Stimulated activated naive CD8-positive, alpha-beta T cell treated with anti-CD3 and anti-CD28 coated beads, Interleukin-15, amount 100 ng/mL, for 72 hours (primary cell): ENCODE measurements at regions not wholly inside any gene's neighbourhood (a gene's known extent, or its start where the extent isn't known, plus 50 kb on each side); places are given as distances from the start of the nearest gene placed in this dataset.
A peak's percentile ranks its signal among the peaks of the same experiment; 100 is the strongest.

Experiments used
- ATAC-seq: fragments of 150-1000 bp; cut with Tn5 transposase; 2 replicates; pipeline ENCODE4 v1.10.0; 2021; ENCODE audit warnings: mild to moderate bottlenecking, moderate library complexity
- DNase-seq, 2 donors: peaks; one replicate each; pipeline ENCODE4 v3.0.0; 2021 to 2022
- H3K27ac Mint-ChIP-seq, 2 donors: one replicate each; pipeline ENCODE4 v1.8.0; 2022; ENCODE audit warnings: mild to moderate bottlenecking in 2 of 2, mixed read lengths in 2 of 2, moderate library complexity in 2 of 2
- H3K27me3 Mint-ChIP-seq: one replicate; pipeline ENCODE4 v1.8.0; 2022; ENCODE audit warnings: mixed read lengths
- H3K4me1 Mint-ChIP-seq: one replicate; pipeline ENCODE4 v1.8.0; 2022; ENCODE audit warnings: mild to moderate bottlenecking, mixed read lengths
- H3K4me3 Mint-ChIP-seq, 2 donors: one replicate each; pipeline ENCODE4 v1.8.0; 2022; ENCODE audit warnings: mild to moderate bottlenecking in 2 of 2, mixed read lengths in 2 of 2, moderate library complexity in 1 of 2
- H3K9me3 Mint-ChIP-seq, 2 donors: one replicate each; pipeline ENCODE4 v1.8.0; 2022; ENCODE audit warnings: mixed read lengths in 2 of 2

- ATAC-seq, result no peak
- peak overlapping the region in 1 of 2 donors; percentile 59 for H3K27ac Mint-ChIP-seq
- no peak overlapping the region for H3K4me3 Mint-ChIP-seq
- DNase-seq, result no peak
- H3K9me3 Mint-ChIP-seq, result no peaks in the 10 kb centered on the region
- H3K27me3 Mint-ChIP-seq, result peaks cover 7% of the 10 kb centered on the region
- H3K4me1 Mint-ChIP-seq, result no peaks in the 10 kb centered on the region
Measured at GRCh38 chr2:120940726-120941256, 205.1 kb downstream of the GLI2 start.

DNA sequence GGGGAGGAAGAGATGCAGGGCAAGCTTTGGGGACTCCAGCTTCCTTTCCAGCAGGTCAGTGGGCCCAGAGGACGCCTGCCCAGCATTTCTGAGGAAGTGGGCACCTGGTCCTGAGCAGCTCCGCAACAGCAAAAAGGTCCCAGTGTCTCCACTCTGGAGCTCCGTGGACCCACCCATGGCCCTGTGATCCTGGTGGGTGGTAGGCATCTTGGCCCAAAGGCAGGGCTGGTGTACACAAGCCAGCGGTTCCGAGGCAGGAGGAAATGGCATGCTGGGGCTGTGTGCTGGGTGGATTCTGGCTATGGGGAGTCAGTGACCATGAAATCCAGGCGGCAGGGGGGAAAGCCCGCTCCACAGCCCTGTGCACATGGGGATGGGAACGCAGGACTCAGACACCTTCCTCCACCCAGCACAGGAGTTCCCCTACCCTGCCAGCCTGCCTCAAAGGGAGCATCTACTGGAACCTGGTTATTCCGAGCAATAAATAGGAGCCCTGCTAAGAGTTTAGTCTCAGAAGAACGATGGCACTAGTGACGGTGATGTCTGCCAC, 206.0 kb downstream of the GLI2 start:
- Mint-ChIP-seq H3K27ac (no peak overlapping the region), H3K9me3 (no peaks in the 10 kb centered on the region), H3K27me3 (peaks cover 7% of the 10 kb centered on the region), H3K4me3 (no peak overlapping the region), H3K4me1 (no peaks in the 10 kb centered on the region)
- no peak for DNase-seq
- no peak for ATAC-seq

GRCh38 chr2:120942658-120943057, 207.0 kb downstream of the GLI2 start:
- Mint-ChIP-seq H3K4me3 (no peak overlapping the region), H3K27ac (no peak overlapping the region), H3K4me1 (no peaks in the 10 kb centered on the region), H3K27me3 (peaks cover 7% of the 10 kb centered on the region), H3K9me3 (no peaks in the 10 kb centered on the region)
- DNase-seq (no peak), ATAC-seq (no peak)

- H3K4me1 Mint-ChIP-seq, result no peaks in the 10 kb centered on the region
- H3K27me3 Mint-ChIP-seq, result peaks cover 7% of the 10 kb centered on the region
- ATAC-seq, result no peak
- H3K9me3 Mint-ChIP-seq, result no peaks in the 10 kb centered on the region
- H3K27ac Mint-ChIP-seq, result peak overlapping the region in 1 of 2 donors; percentile 56
- DNase-seq, result no peak
- no peak overlapping the region for H3K4me3 Mint-ChIP-seq
Measured at GRCh38 chr2:120943403-120944034, 207.9 kb downstream of the GLI2 start.

DNA sequence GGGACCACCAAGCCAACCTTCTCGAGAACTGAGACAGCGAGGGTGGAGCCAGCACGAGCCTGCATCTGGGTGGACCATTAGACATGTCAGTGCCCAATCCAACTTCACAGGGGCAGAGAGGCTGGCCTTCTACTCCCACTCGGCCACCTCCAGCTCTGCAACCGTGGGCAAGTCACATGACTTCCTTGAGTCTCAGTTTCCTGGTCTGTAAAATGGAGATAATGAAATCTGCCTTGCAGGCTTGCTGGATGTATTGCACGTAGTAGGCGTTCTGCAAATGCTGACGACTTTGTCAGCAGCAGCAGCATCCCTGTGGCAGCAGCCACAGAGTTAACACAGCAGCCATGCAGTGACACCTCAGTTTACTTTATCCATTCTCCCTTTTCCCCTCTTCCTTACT, 208.9 kb downstream of the GLI2 start:
- no peak for ATAC-seq
- no peaks in the 10 kb centered on the region for H3K4me1 Mint-ChIP-seq

DNA sequence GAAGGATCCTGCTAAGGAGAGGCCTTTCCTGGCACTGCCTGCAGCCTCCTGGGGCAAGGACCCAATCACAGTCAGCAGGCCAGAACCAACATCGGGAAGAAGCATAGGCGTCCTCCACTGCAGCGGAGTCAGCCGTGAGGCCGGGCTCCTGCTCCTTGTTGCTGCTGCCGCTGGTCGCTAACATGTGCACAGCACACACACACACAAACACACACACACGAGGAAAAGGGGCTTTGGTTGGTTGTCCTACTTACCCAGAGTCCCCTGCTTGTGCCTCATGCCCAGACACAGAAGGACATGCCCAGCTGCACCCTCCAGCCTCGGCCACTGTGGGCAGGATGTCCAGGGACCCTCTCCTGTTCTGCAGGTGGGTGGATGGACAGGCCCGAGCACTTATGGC, 209.4 kb downstream of the GLI2 start:
- peak overlapping the region in 1 of 2 donors; percentile 37 for H3K27ac Mint-ChIP-seq
- H3K4me3 Mint-ChIP-seq, result no peak overlapping the region
- no peaks in the 10 kb centered on the region for H3K4me1 Mint-ChIP-seq
- DNase-seq, result no peak
- H3K27me3 Mint-ChIP-seq, result peaks cover 7% of the 10 kb centered on the region
- no peak for ATAC-seq
- H3K9me3 Mint-ChIP-seq, result no peaks in the 10 kb centered on the region

More for the DNA sequence above, 208.9 kb downstream of the GLI2 start:
- no peaks in the 10 kb centered on the region for H3K9me3 Mint-ChIP-seq
- H3K27me3 Mint-ChIP-seq, result peaks cover 7% of the 10 kb centered on the region
- no peak for DNase-seq
- no peak overlapping the region for H3K4me3 Mint-ChIP-seq
- no peak overlapping the region for H3K27ac Mint-ChIP-seq

DNA sequence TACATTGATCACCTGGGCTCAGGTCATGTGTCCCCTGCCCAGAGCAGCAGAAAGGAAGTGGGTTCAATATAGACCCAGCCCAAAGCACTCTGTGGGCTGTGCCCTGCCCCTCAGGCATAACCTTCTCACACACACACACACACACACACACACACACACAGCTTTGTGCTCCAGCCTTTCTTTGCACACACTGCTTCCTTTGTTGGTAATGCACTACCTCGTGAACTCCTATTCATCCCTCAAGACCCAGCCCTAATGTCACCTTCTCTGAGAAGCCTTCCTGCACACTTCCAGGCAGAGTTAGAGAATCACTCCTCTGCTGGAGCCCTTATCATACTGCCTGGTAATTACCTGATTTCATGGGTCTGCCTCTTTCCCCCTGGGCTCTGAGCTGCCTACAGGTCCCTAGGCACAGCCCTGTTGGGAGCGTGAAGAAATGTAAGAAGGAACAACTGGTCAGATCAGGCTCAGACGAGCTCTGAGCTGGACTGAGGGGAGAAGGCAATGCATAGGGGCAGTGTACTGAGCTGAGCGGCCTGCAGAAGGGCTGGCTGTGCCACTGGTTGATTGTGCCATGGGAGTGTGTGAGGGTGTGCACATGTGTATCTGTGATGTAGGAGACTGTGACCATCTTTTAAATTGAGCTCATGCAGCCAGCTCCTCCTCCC, 210.3 kb downstream of the GLI2 start:
- no peak for ATAC-seq
- no peak overlapping the region for H3K4me3 Mint-ChIP-seq
- no peak overlapping the region for H3K27ac Mint-ChIP-seq
- no peak for DNase-seq
- no peaks in the 10 kb centered on the region for H3K4me1 Mint-ChIP-seq
- H3K27me3 Mint-ChIP-seq, result peaks cover 7% of the 10 kb centered on the region
- H3K9me3 Mint-ChIP-seq, result no peaks in the 10 kb centered on the region

DNA sequence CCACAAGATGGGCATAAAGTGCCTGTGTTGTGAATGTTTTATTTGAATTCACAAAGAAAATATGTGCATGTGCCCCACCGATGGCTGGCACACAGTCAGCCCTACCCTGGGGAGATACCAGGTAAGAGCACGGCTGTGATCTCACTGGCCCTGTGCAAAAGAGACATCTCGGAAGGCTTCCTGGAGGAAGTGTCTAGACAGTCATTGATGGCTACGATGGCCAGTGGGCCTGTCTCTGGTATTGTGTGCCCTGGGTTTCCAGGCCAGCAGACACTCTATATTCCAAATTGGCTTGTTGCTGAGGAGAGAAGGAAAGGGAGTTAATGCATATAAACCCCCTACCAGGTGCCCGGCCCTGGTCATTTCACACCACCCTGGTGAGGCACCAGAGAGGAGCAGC, 211.7 kb downstream of the GLI2 start:
- no peaks in the 10 kb centered on the region for H3K4me1 Mint-ChIP-seq
- H3K27ac Mint-ChIP-seq, result peak overlapping the region in 1 of 2 donors; percentile 19
- DNase-seq (no peak), ATAC-seq (no peak)
- H3K27me3 Mint-ChIP-seq, result peaks cover 7% of the 10 kb centered on the region
- no peak overlapping the region for H3K4me3 Mint-ChIP-seq
- no peaks in the 10 kb centered on the region for H3K9me3 Mint-ChIP-seq

DNA sequence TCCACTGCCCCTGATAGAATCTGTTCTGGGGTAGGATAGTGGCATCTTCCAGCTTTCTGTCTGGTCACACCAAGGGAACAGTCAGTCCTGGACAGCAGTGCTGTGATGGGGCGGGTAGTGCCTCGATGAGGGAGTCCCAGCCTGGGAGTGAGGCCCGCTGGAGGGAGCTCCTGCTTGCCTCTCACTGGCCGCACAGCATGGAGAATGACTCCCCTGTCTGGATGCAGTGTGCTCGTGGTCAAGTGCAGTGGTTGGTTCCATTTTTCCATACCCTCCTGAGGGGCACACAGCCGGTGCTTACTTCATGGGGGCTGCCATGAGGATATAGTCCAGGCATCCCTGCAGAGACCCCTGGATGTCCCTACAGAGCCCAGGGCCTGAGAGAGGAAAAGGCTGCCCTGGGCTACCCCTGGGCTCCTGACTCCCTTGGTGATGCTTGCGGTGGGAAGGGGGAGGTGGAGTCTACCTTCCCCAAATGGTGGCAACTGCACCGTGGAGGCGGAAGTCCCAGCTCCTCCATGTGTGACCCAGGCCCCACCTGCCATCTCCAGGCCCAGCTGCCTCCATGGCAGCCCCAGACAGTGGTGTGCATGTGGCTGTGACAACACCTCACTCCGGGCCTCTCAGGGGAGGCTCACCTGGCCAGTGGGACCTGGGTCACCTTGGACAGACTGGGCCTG, 212.5 kb downstream of the GLI2 start:
- Mint-ChIP-seq H3K27me3 (peaks cover 7% of the 10 kb centered on the region), H3K27ac (no peak overlapping the region), H3K4me3 (no peak overlapping the region), H3K9me3 (no peaks in the 10 kb centered on the region), H3K4me1 (no peaks in the 10 kb centered on the region)
- ATAC-seq (no peak), DNase-seq (no peak)

GRCh38 chr2:120948662-120949011, 213.0 kb downstream of the GLI2 start:
- Mint-ChIP-seq H3K4me1 (no peaks in the 10 kb centered on the region), H3K27me3 (peaks cover 5% of the 10 kb centered on the region), H3K4me3 (no peak overlapping the region), H3K27ac (no peak overlapping the region), H3K9me3 (no peaks in the 10 kb centered on the region)
- DNase-seq, result no peak
- no peak for ATAC-seq

DNA sequence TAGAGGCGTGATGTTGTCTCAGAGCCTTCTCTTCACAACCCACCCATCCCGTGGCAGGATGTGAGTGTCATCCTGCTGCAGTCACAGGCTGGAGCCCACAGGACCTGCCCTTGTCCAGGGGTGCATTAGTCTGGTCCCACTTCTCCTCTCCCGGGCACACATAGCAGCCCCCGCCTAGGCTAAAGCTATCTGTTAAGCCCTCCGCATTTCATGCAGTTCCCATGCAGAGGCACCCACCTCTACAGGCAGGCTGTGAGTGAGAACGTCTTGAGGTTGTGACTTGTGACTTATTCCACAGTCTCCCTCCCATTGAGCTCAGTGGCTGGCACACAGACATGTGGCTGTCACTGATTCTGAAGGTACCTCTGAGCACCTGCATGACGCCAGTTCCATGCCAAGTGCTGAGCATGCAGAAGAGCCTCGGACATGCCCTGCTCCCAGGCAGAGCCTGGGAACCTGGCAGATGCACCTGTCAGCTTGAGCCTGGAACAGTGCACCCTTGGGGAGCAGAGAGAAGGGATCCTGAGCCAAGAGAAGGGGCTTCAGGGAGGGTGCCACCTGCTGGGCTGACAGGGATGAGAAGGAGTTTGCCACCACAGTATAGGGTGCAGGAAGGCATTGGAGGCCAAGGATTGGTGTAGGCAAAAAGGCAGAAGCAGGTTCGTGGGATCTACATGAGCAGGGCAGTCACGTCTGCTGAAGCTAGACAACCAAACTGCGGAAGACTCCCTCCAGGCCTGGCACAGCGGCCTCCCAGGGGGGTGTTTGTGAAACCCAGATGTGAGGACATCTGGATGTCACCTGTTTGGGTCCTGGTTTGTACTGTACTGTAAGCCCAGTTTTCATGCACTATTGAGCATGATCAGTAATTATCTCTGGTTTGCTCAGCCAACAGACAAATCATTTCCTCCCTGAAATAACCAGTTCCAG, 213.6 kb downstream of the GLI2 start:
- ATAC-seq, result no peak
- no peak overlapping the region for H3K4me3 Mint-ChIP-seq
- no peak for DNase-seq
- no peaks in the 10 kb centered on the region for H3K4me1 Mint-ChIP-seq
- H3K27ac Mint-ChIP-seq, result no peak overlapping the region
- H3K9me3 Mint-ChIP-seq, result no peaks in the 10 kb centered on the region
- H3K27me3 Mint-ChIP-seq, result no peaks in the 10 kb centered on the region

- H3K27me3 Mint-ChIP-seq, result no peaks in the 10 kb centered on the region
- H3K9me3 Mint-ChIP-seq, result no peaks in the 10 kb centered on the region
- DNase-seq (no peak), ATAC-seq (no peak)
- H3K4me1 Mint-ChIP-seq, result no peaks in the 10 kb centered on the region
- no peak overlapping the region for H3K27ac Mint-ChIP-seq
- no peak overlapping the region for H3K4me3 Mint-ChIP-seq
Measured at GRCh38 chr2:120949957-120950590, 214.4 kb downstream of the GLI2 start.

GRCh38 chr2:120951693-120952092, 216.0 kb downstream of the GLI2 start:
- Mint-ChIP-seq H3K4me1 (no peaks in the 10 kb centered on the region), H3K4me3 (no peak overlapping the region), H3K27me3 (no peaks in the 10 kb centered on the region), H3K27ac (no peak overlapping the region), H3K9me3 (no peaks in the 10 kb centered on the region)
- ATAC-seq (no peak), DNase-seq (no peak)

- no peaks in the 10 kb centered on the region for H3K4me1 Mint-ChIP-seq
- H3K27me3 Mint-ChIP-seq, result no peaks in the 10 kb centered on the region
- H3K4me3 Mint-ChIP-seq, result no peak overlapping the region
Measured at GRCh38 chr2:120952318-120952717, 216.7 kb downstream of the GLI2 start.

More at GRCh38 chr2:120952318-120952717, 216.7 kb downstream of the GLI2 start:
- no peak overlapping the region for H3K27ac Mint-ChIP-seq
- H3K9me3 Mint-ChIP-seq, result no peaks in the 10 kb centered on the region
- ATAC-seq (no peak), DNase-seq (no peak)
